DMS153 treated with DMSO at 0.1 percent for 48 hours (cell line): ENCODE measurements at regions not wholly inside any gene's neighbourhood (a gene's known extent, or its start where the extent isn't known, plus 50 kb on each side); places are given as distances from the start of the nearest gene placed in this dataset.

Experiments used
- DNase-seq: peaks from one replicate; lab custom pipeline; 2025; ENCODE audit not compliant: unreplicated experiment; lab: John Stamatoyannopoulos, UW

- DNase-seq = peak; percentile 10
Measured at GRCh38 chr2:831622-832021, 119.0 kb upstream of the SNTG2 start.

GRCh38 chr2:831225-831536 lies 119.5 kb upstream of the SNTG2 start:
- no peak for DNase-seq

GRCh38 chr2:830419-831224 lies 120.0 kb upstream of the SNTG2 start:
- no peak for DNase-seq

- no peak for DNase-seq
Measured at GRCh38 chr2:829047-829446, 121.6 kb upstream of the SNTG2 start.

GRCh38 chr2:824954-825353 lies 125.7 kb upstream of the SNTG2 start:
- DNase-seq = no peak

- no peak for DNase-seq
Measured at GRCh38 chr2:824524-824923, 126.1 kb upstream of the SNTG2 start.

GRCh38 chr2:821546-821945 lies 129.1 kb upstream of the SNTG2 start:
- DNase-seq = no peak

- no peak for DNase-seq
Measured at GRCh38 chr2:819601-820000, 131.0 kb upstream of the SNTG2 start.

- DNase-seq = no peak
Measured at GRCh38 chr2:819121-819520, 131.5 kb upstream of the SNTG2 start.

GRCh38 chr2:817336-818015 lies 133.2 kb upstream of the SNTG2 start:
- DNase-seq = no peak

GRCh38 chr2:816278-816677 lies 134.4 kb upstream of the SNTG2 start:
- DNase-seq = no peak

GRCh38 chr2:810397-810796 lies 133.2 kb upstream of the TMEM18 start:
- DNase-seq = no peak

GRCh38 chr2:807300-807699 lies 130.1 kb upstream of the TMEM18 start:
- no peak for DNase-seq

GRCh38 chr2:805664-806063 lies 128.5 kb upstream of the TMEM18 start:
- DNase-seq = no peak

- no peak for DNase-seq
Measured at GRCh38 chr2:797993-798392, 120.8 kb upstream of the TMEM18 start.

- DNase-seq = no peak
Measured at GRCh38 chr2:797556-797955, 120.3 kb upstream of the TMEM18 start.

GRCh38 chr2:796141-796985 lies 119.2 kb upstream of the TMEM18 start:
- DNase-seq = no peak

GRCh38 chr2:795531-796041 lies 118.4 kb upstream of the TMEM18 start:
- no peak for DNase-seq

- no peak for DNase-seq
Measured at GRCh38 chr2:794554-795241, 117.5 kb upstream of the TMEM18 start.

GRCh38 chr2:793236-793635 lies 116.0 kb upstream of the TMEM18 start:
- no peak for DNase-seq

- no peak for DNase-seq
Measured at GRCh38 chr2:792687-793086, 115.5 kb upstream of the TMEM18 start.
